OCI-LY1 (cell line): ENCODE measurements at regions not wholly inside any gene's neighbourhood (a gene's known extent, or its start where the extent isn't known, plus 50 kb on each side); places are given as distances from the start of the nearest gene placed in this dataset.
"Not testable (repeated sequence)": the region's sequence is repeated elsewhere in the genome, so short reads cannot be mapped to it uniquely, and the experiment has no call there.

Source experiments
- H2AFZ ChIP-seq: fragments of 200-600 bp; sonication (generic), shearing (Covaris generic); 2 replicates; pipeline ENCODE4 v1.6.0; 2014; ENCODE audit warnings: antibody characterized with exemption, mild to moderate bottlenecking, low read length
- H3F3A ChIP-seq: fragments of 200-600 bp; sonication (generic), shearing (Covaris generic); 2 replicates; pipeline ENCODE4 v1.6.0; 2014; ENCODE audit warnings: mild to moderate bottlenecking, antibody characterized with exemption, low read length, moderate library complexity; ENCODE audit not compliant: insufficient read depth
- H3K27ac ChIP-seq: fragments of 200-600 bp; sonication (generic); 2 replicates; pipeline ENCODE4 v1.5.1; 2014; ENCODE audit warnings: low read length, mixed run types, mild to moderate bottlenecking, low read depth; ENCODE audit not compliant: poor library complexity, severe bottlenecking
- H3K27me3 ChIP-seq: fragments of 200-600 bp; sonication (generic); 2 replicates; pipeline ENCODE4 v1.6.0; 2014; ENCODE audit warnings: antibody characterized with exemption, mild to moderate bottlenecking, low read length, moderate library complexity; ENCODE audit not compliant: insufficient read depth
- H3K36me3 ChIP-seq: fragments of 200-600 bp; sonication (generic); 2 replicates; pipeline ENCODE4 v1.6.1; 2014; ENCODE audit warnings: mild to moderate bottlenecking, antibody characterized with exemption, low read length, moderate library complexity, mixed read lengths; ENCODE audit not compliant: insufficient read depth
- H3K4me1 ChIP-seq: fragments of 200-600 bp; sonication (generic); 2 replicates; pipeline ENCODE4 v1.5.1; 2014; ENCODE audit warnings: mild to moderate bottlenecking, low read length, moderate library complexity; ENCODE audit not compliant: insufficient read depth, severe bottlenecking
- H3K4me2 ChIP-seq: fragments of 200-600 bp; sonication (generic), shearing (Covaris generic); 2 replicates; pipeline ENCODE4 v1.6.1; 2014; ENCODE audit warnings: low read length
- H3K4me3 ChIP-seq: fragments of 200-600 bp; sonication (generic); 2 replicates; pipeline ENCODE4 v1.5.1; 2014; ENCODE audit warnings: low read length, low read depth, mild to moderate bottlenecking, mixed read lengths; ENCODE audit not compliant: poor library complexity, severe bottlenecking
- H3K79me2 ChIP-seq: fragments of 200-600 bp; shearing (Covaris generic); 2 replicates; pipeline ENCODE4 v1.6.1; 2016; ENCODE audit warnings: mixed run types, low read length, mixed read lengths; ENCODE audit not compliant: insufficient read depth
- H3K9ac ChIP-seq: fragments of 200-600 bp; sonication (generic), shearing (Covaris generic); 2 replicates; pipeline ENCODE4 v1.6.1; 2014; ENCODE audit warnings: mild to moderate bottlenecking, low read length, mixed read lengths
- H3K9me2 ChIP-seq: fragments of 200-600 bp; sonication (generic), shearing (Covaris generic); 2 replicates; pipeline ENCODE4 v1.6.1; 2014; ENCODE audit warnings: low read depth, mild to moderate bottlenecking, low read length, mixed read lengths
- H3K9me3 ChIP-seq: fragments of 200-600 bp; shearing (Covaris generic); 2 replicates; pipeline ENCODE4 v1.6.1; 2014; ENCODE audit warnings: low read length, mixed read lengths
- H4K20me1 ChIP-seq: fragments of 200-600 bp; sonication (generic), shearing (Covaris generic); 2 replicates; pipeline ENCODE4 v1.6.0; 2016; ENCODE audit warnings: mild to moderate bottlenecking, low read length; ENCODE audit not compliant: insufficient read depth
- EZH2 ChIP-seq: fragments of 200-600 bp; sonication (generic), shearing (Covaris generic); IDR thresholded peaks from 2 replicates; pipeline ENCODE4 v1.8.0; 2017; ENCODE audit warnings: borderline replicate concordance, mixed run types, mild to moderate bottlenecking, antibody characterized with exemption, low read length, moderate library complexity, mixed read lengths
- TF ChIP-seq, protein P1 (sequence below): fragments of 200-600 bp; sonication (generic), shearing (Covaris generic); IDR thresholded peaks from 2 replicates; pipeline ENCODE4 v1.5.1; 2017; ENCODE audit warnings: mild to moderate bottlenecking, antibody characterized with exemption, low read length, moderate library complexity, mixed read lengths

DNA sequence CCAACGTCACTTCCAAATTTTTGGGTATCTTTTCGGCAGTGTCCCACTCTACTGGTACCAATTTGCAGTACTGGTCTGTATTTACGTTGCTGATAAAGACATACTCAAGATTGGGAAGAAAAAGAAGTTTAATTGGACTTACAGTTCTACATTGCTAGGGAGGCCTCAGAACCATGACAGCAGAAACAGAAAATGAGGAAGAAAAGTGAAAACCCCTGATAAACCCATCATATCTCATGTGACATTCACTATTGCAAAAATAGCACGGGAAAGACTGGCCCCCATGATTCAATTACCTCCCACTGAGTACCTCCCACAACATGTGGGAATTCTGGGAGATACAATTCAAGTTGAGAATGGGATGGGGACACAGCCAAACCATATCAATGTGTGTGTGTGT, 364.0 kb upstream of the KCND2 start:
- Histone ChIP-seq H3K4me1 (no peaks in the 10 kb centered on the region), H3K27ac (no peak overlapping the region), H2AFZ (no peak overlapping the region), H3K4me2 (no peak overlapping the region), H3K9me2 (no peaks in the 10 kb centered on the region; the same call in 1 of the 2 replicates), H4K20me1 (no peaks in the 10 kb centered on the region), H3F3A (no peaks in the 10 kb centered on the region), H3K9ac (no peak overlapping the region), H3K36me3 (no peaks in the 10 kb centered on the region), H3K4me3 (no peak overlapping the region), H3K9me3 (no peaks in the 10 kb centered on the region), H3K79me2 (no peaks in the 10 kb centered on the region), H3K27me3 (no peaks in the 10 kb centered on the region)
- TF ChIP-seq, protein P1, sequence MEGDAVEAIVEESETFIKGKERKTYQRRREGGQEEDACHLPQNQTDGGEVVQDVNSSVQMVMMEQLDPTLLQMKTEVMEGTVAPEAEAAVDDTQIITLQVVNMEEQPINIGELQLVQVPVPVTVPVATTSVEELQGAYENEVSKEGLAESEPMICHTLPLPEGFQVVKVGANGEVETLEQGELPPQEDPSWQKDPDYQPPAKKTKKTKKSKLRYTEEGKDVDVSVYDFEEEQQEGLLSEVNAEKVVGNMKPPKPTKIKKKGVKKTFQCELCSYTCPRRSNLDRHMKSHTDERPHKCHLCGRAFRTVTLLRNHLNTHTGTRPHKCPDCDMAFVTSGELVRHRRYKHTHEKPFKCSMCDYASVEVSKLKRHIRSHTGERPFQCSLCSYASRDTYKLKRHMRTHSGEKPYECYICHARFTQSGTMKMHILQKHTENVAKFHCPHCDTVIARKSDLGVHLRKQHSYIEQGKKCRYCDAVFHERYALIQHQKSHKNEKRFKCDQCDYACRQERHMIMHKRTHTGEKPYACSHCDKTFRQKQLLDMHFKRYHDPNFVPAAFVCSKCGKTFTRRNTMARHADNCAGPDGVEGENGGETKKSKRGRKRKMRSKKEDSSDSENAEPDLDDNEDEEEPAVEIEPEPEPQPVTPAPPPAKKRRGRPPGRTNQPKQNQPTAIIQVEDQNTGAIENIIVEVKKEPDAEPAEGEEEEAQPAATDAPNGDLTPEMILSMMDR: no peak
- no peak for TF ChIP-seq EZH2

DNA sequence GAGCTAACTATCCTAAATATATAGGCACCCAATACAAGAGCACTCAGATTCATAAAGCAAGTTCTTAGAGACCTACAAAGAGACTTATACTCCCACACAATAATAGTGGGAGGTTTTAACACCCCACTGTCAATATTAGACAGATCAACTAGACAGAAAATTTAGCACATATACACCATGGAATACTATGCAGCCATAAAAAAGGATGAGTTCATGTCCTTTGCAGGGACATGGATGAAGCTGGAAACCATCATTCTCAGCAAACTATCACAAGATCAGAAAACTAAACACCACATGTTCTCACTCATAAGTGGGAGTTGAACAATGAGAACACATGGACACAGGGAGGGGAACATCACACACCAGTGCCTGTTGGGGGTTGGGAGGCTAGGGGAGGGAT, 358.9 kb upstream of the KCND2 start:
- H3K27me3 ChIP-seq, H3F3A ChIP-seq, H3K4me2 ChIP-seq: not testable (repeated sequence)

DNA sequence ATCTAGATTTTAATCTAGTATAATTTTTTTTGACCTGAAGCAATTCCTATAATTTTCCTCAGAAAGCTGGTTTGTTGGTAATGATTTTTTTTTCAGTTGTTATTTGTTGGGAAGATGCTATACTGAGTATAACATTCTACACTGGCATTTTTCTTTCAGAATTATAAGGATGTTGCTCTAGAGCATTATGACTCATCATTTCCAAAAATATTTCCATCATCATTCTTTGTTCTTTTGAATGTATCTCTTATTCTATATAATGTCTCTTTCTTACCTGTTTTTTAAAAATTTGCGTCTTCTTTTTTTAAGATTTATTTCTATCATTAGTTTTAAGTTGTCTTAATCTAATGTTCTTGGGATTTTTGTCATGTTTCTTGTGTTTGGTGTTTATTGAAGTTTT, 356.5 kb upstream of the KCND2 start:
- Histone ChIP-seq H3K9me3 (no peaks in the 10 kb centered on the region), H3K9me2 (no peaks in the 10 kb centered on the region; the same call in 1 of the 2 replicates), H3K79me2 (no peaks in the 10 kb centered on the region), H2AFZ (no peak overlapping the region), H3K9ac (no peak overlapping the region), H3K4me2 (no peak overlapping the region), H3F3A (no peaks in the 10 kb centered on the region), H3K27me3 (no peaks in the 10 kb centered on the region), H3K4me1 (no peaks in the 10 kb centered on the region), H3K4me3 (no peak overlapping the region), H4K20me1 (no peaks in the 10 kb centered on the region), H3K36me3 (no peaks in the 10 kb centered on the region), H3K27ac (no peak overlapping the region)
- TF ChIP-seq, protein P1: no peak
- TF ChIP-seq EZH2: no peak

More for the DNA sequence above, 358.9 kb upstream of the KCND2 start:
- H3K79me2 ChIP-seq, H3K27ac ChIP-seq, H2AFZ ChIP-seq, H4K20me1 ChIP-seq, H3K9me2 ChIP-seq, H3K9me3 ChIP-seq, H3K4me3 ChIP-seq, H3K36me3 ChIP-seq, H3K9ac ChIP-seq, H3K4me1 ChIP-seq: not testable (repeated sequence)

DNA sequence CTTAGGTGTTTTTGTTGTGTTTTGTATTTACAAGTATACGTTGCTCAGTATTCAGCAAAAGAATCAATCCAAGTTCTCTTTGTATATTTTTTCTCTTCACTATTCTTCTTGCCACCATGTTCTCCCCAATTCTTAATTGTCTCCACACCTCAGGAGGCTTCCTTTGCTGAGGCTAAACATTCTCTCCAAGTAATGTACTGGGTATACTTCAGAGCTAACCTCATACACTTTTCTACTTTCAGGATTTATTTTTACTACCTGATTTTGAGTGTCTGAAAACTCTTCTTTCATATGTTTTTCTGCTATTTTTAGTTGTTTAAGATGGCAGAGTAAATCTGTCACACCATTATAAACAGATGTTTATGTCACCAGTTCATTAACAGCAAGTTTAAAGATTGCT, 354.8 kb upstream of the KCND2 start:
- H4K20me1 ChIP-seq: no peaks in the 10 kb centered on the region
- no peak overlapping the region for H3K4me3 ChIP-seq
- no peaks in the 10 kb centered on the region for H3K79me2 ChIP-seq
- H3K27ac ChIP-seq: no peak overlapping the region
- no peaks in the 10 kb centered on the region for H3K27me3 ChIP-seq
- no peak overlapping the region for H2AFZ ChIP-seq
- no peak overlapping the region for H3K4me2 ChIP-seq
- no peaks in the 10 kb centered on the region; the same call in 1 of the 2 replicates for H3K9me2 ChIP-seq
- no peaks in the 10 kb centered on the region for H3K36me3 ChIP-seq
- H3F3A ChIP-seq: no peaks in the 10 kb centered on the region
- no peak overlapping the region for H3K9ac ChIP-seq
- H3K9me3 ChIP-seq: no peaks in the 10 kb centered on the region
- TF ChIP-seq, protein P1: no peak
- TF ChIP-seq EZH2: no peak
- H3K4me1 ChIP-seq: no peaks in the 10 kb centered on the region
